CD4-positive, alpha-beta memory T cell (primary cell): ENCODE measurements at regions not wholly inside any gene's neighbourhood (a gene's known extent, or its start where the extent isn't known, plus 50 kb on each side); places are given as distances from the start of the nearest gene placed in this dataset.

Experiments
- CTCF ChIA-PET: fragments of 350-600 bp; sonication (Branson Sonifier 250); formaldehyde crosslinking; loops from one replicate; lab custom pipeline; 2021; ENCODE audit warnings: inconsistent platforms; ENCODE audit not compliant: partially characterized antibody; lab: Charles Lee
- POLR2A ChIA-PET: fragments of 350-600 bp; sonication (Branson Sonifier 250); formaldehyde crosslinking; loops from one replicate; lab custom pipeline; 2021; ENCODE audit not compliant: partially characterized antibody; lab: Charles Lee
- DNase-seq, 5 donors: peaks; one replicate each; pipeline versions ENCODE4 v3.0.0 to v3.0.0-alpha.2; 2020 to 2022; ENCODE audit warnings: mixed read lengths in 1 of 5
- H3K27ac ChIP-seq: one replicate; pipeline ENCODE4 v1.7.0; 2013; ENCODE audit warnings: low read depth, low read length
- H3K27me3 ChIP-seq: 2 replicates; pipeline ENCODE4 v1.7.0; 2013; ENCODE audit warnings: mild to moderate bottlenecking, low read length, moderate library complexity; ENCODE audit not compliant: insufficient read depth
- H3K36me3 ChIP-seq: 2 replicates; pipeline ENCODE4 v1.7.0; 2013; ENCODE audit warnings: mild to moderate bottlenecking, low read length, moderate library complexity; ENCODE audit not compliant: insufficient read depth
- H3K4me1 ChIP-seq: 2 replicates; pipeline ENCODE4 v1.7.0; 2013; ENCODE audit warnings: mild to moderate bottlenecking, low read length, moderate library complexity; ENCODE audit not compliant: insufficient read depth
- H3K4me3 ChIP-seq, 2 donors: one replicate each; pipeline ENCODE4 v1.7.0; 2013; ENCODE audit warnings: low read length in 2 of 2, mild to moderate bottlenecking in 1 of 2
- H3K9me3 ChIP-seq, 2 donors: one replicate each; pipeline ENCODE4 v1.7.0; 2013; ENCODE audit warnings: low read length in 2 of 2, control low read depth in 1 of 2; ENCODE audit not compliant: control insufficient read depth in 1 of 2
- H3K27ac Mint-ChIP-seq, 7 donors: one replicate each; pipeline ENCODE4 v1.8.0; 2020 to 2021; ENCODE audit warnings: mixed read lengths in 7 of 7, mild to moderate bottlenecking in 6 of 7, inconsistent platforms in 3 of 7, moderate library complexity in 3 of 7
- H3K27me3 Mint-ChIP-seq, 2 donors: one replicate each; pipeline ENCODE4 v1.8.0; 2020 to 2021; ENCODE audit warnings: mixed read lengths in 2 of 2
- H3K36me3 Mint-ChIP-seq, 2 donors: one replicate each; pipeline ENCODE4 v1.8.0; 2020 to 2021; ENCODE audit warnings: mixed read lengths in 2 of 2, inconsistent platforms in 1 of 2, mild to moderate bottlenecking in 1 of 2
- H3K4me1 Mint-ChIP-seq, 4 donors: one replicate each; pipeline ENCODE4 v1.8.0; 2020 to 2021; ENCODE audit warnings: mixed read lengths in 4 of 4, mild to moderate bottlenecking in 1 of 4
- H3K4me3 Mint-ChIP-seq, 8 donors: one replicate each; pipeline ENCODE4 v1.8.0; 2020 to 2021; ENCODE audit warnings: mixed read lengths in 8 of 8, mild to moderate bottlenecking in 7 of 8, moderate library complexity in 6 of 8, inconsistent platforms in 3 of 8
- H3K9me3 Mint-ChIP-seq, 8 donors: one replicate each; pipeline ENCODE4 v1.8.0; 2020 to 2021; ENCODE audit warnings: mixed read lengths in 8 of 8, mild to moderate bottlenecking in 5 of 8, inconsistent platforms in 3 of 8, moderate library complexity in 1 of 8
- intact Hi-C: fragments of 100-400 bp; cut with micrococcal nuclease; formaldehyde crosslinking; loops from one replicate; pipeline ENCODE4 v1.15.1; 2023

- DNase-seq = peak in 1 of 5 donors; percentile 36
- Histone ChIP-seq H3K27me3 (no peaks in the 10 kb centered on the region), H3K9me3 (no peaks in the 10 kb centered on the region), H3K4me1 (peaks cover 3% of the 10 kb centered on the region), H3K36me3 (no peaks in the 10 kb centered on the region), H3K4me3 (peak overlapping the region in 1 of 2 donors; percentile 45), H3K27ac (no peak overlapping the region)
- POLR2A ChIA-PET = interaction anchor here (2.3 to 4.0 kb wide), 3 partner anchors 22 to 61 kb away, joined by 8 to 82 read pairs (median 11); partner anchors contain the start of gene BCOR
- Mint-ChIP-seq H3K9me3 (no peaks in the 10 kb centered on the region), H3K27ac (peak overlapping the region in 2 of 7 donors; percentile 75 to 78), H3K4me1 (peaks cover 1 to 17% (median 12%) of the 10 kb centered on the region in 4 donors), H3K4me3 (peak overlapping the region; percentile 84 to 91 (median 86)), H3K27me3 (no peaks in the 10 kb centered on the region), H3K36me3 (no peaks in the 10 kb centered on the region)
- CTCF ChIA-PET = no interaction called here
- intact Hi-C loops = loop anchor here (2.0 to 5.0 kb wide), 4 partner anchors 14 to 423 kb away; no protein-coding TSS in a partner anchor
These were observed 57.3 kb upstream of the BCOR start for GRCh38 chrX:40154853-40155588.

GRCh38 chrX:40154250-40154852 is 56.6 kb upstream of the BCOR start:
- Mint-ChIP-seq H3K36me3 (no peaks in the 10 kb centered on the region), H3K9me3 (no peaks in the 10 kb centered on the region), H3K4me3 (peak overlapping the region; percentile 80 to 86 (median 82)), H3K27me3 (no peaks in the 10 kb centered on the region), H3K4me1 (peaks cover 1 to 17% (median 12%) of the 10 kb centered on the region in 4 donors), H3K27ac (peak overlapping the region in 4 of 7 donors; percentile 25 to 78 (median 40))
- intact Hi-C loops = loop anchor here (2.0 to 5.0 kb wide), 4 partner anchors 14 to 422 kb away; no protein-coding TSS in a partner anchor
- CTCF ChIA-PET = interaction anchor here (1.1 to 1.9 kb wide), 3 partner anchors 54 to 337 kb away, joined by 3 to 5 read pairs (median 4); no protein-coding TSS in a partner anchor
- POLR2A ChIA-PET = interaction anchor here (1.0 to 4.0 kb wide), 12 partner anchors 14 to 340 kb away, joined by 3 to 82 read pairs (median 11); partner anchors contain the start of gene BCOR
- peak in 1 of 5 donors; percentile 27 for DNase-seq
- peaks cover 3% of the 10 kb centered on the region for H3K4me1 ChIP-seq
- H3K4me3 ChIP-seq = peak overlapping the region in 1 of 2 donors; percentile 35
- no peaks in the 10 kb centered on the region for H3K9me3 ChIP-seq
- H3K27me3 ChIP-seq = no peaks in the 10 kb centered on the region
- no peak overlapping the region for H3K27ac ChIP-seq
- H3K36me3 ChIP-seq = no peaks in the 10 kb centered on the region

GRCh38 chrX:40153345-40154249 is 55.8 kb upstream of the BCOR start:
- Histone ChIP-seq H3K4me1 (peaks cover under 1% of the 10 kb centered on the region), H3K4me3 (peak overlapping the region; percentile 3 to 50), H3K9me3 (no peaks in the 10 kb centered on the region), H3K27ac (no peak overlapping the region), H3K27me3 (no peaks in the 10 kb centered on the region), H3K36me3 (no peaks in the 10 kb centered on the region)
- POLR2A ChIA-PET = interaction anchor here (0.7 to 4.0 kb wide), 21 partner anchors 13 to 388 kb away, joined by 3 to 82 read pairs (median 5); partner anchors contain the start of gene BCOR
- peaks cover 1 to 18% (median 11%) of the 10 kb centered on the region in 4 donors for H3K4me1 Mint-ChIP-seq
- no peaks in the 10 kb centered on the region for H3K27me3 Mint-ChIP-seq
- peak overlapping the region; percentile 12 to 79 (median 60) for H3K27ac Mint-ChIP-seq
- peak in 4 of 5 donors; percentile 44 to 83 (median 54) for DNase-seq
- peak overlapping the region; percentile 81 to 92 (median 84) for H3K4me3 Mint-ChIP-seq
- intact Hi-C loops = loop anchor here (2.0 to 5.0 kb wide), 6 partner anchors 15 to 421 kb away; no protein-coding TSS in a partner anchor
- CTCF ChIA-PET = interaction anchor here (0.7 to 1.9 kb wide), 9 partner anchors 14 to 421 kb away, joined by 3 to 5 read pairs (median 3); no protein-coding TSS in a partner anchor
- no peaks in the 10 kb centered on the region for H3K36me3 Mint-ChIP-seq
- H3K9me3 Mint-ChIP-seq = no peaks in the 10 kb centered on the region

DNA sequence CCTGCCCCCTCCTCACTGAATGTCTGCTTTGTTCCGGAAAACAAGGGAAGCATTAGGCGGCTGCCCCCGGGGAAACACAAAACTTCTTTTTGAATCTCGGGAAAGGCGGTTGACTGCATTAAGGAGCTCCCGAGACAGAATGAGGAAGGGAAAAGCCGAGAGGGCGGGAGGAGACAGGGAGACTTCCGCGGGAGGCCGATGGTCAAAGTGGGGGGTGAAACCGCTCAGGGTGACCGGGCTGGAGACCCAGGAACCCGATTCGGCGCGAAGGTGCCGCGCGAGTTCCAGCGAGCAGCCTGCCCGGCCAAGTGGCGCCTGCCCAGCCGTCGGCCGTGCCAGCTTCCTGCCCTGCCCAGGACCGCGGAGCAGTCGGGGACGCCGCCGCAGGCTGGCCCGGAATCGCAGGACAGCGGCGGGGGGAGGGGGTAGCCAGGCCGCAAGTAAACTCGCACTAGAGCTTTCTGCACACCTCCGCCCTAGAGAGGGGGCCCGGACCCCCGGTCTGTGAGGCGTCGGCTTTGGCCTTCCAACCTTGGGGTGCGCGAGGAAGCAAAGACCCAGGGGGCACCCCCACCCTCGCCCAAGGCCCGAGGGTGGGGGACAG is 55.1 kb upstream of the BCOR start:
- Mint-ChIP-seq H3K36me3 (no peaks in the 10 kb centered on the region), H3K4me3 (peak overlapping the region; percentile 81 to 92 (median 84)), H3K27me3 (no peaks in the 10 kb centered on the region), H3K9me3 (no peaks in the 10 kb centered on the region), H3K27ac (peak overlapping the region in 3 of 7 donors; percentile 19 to 74 (median 53)), H3K4me1 (peaks cover 1 to 22% (median 10%) of the 10 kb centered on the region in 4 donors)
- H3K27me3 ChIP-seq = no peaks in the 10 kb centered on the region
- no peaks in the 10 kb centered on the region for H3K4me1 ChIP-seq
- H3K4me3 ChIP-seq = peak overlapping the region in 1 of 2 donors; percentile 50
- no peaks in the 10 kb centered on the region for H3K9me3 ChIP-seq
- H3K36me3 ChIP-seq = no peaks in the 10 kb centered on the region
- no peak overlapping the region for H3K27ac ChIP-seq
- POLR2A ChIA-PET = interaction anchor here (0.9 to 4.0 kb wide), 21 partner anchors 14 to 339 kb away, joined by 3 to 82 read pairs (median 5); partner anchors contain the start of gene BCOR
- CTCF ChIA-PET = interaction anchor here (0.7 to 1.9 kb wide), 9 partner anchors 15 to 421 kb away, joined by 3 to 4 read pairs (median 3); no protein-coding TSS in a partner anchor
- intact Hi-C loops = loop anchor here (2.0 to 5.0 kb wide), 5 partner anchors 46 to 421 kb away; no protein-coding TSS in a partner anchor
- no peak for DNase-seq

DNA sequence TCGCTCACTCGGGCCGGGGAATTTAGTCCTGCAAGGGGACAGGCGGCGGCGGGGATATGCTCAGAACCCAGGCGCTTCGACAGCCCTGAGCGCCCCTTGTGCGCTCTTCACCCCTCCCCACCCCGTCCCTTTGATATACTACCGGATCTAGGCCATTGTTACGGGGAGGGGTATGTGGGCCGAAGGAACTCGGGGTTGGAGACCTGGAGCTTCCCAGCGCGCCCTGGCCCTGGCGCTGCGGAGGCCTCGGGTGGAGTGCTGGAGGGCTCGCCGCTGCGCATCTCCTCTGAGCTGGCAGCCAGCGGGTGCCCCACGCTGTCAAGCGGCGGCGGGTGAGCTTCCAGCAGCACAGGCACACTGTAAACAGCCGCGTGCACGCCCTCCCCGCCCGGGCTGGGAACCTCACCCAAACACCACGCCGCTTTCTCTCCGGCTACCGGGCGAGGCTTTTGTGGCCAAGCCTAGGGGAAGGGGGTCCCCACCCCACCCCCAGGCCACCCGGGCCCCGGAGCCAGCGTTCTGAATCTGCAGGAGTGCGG is 54.5 kb upstream of the BCOR start:
- Histone ChIP-seq H3K4me3 (peak overlapping the region in 1 of 2 donors; percentile 50), H3K4me1 (no peaks in the 10 kb centered on the region), H3K27ac (no peak overlapping the region), H3K36me3 (no peaks in the 10 kb centered on the region), H3K9me3 (no peaks in the 10 kb centered on the region), H3K27me3 (no peaks in the 10 kb centered on the region)
- H3K36me3 Mint-ChIP-seq = no peaks in the 10 kb centered on the region
- ChIA-PET POLR2A (interaction anchor here (0.6 to 4.0 kb wide), 14 partner anchors 14 to 337 kb away, joined by 3 to 82 read pairs (median 11); partner anchors contain the start of gene BCOR), CTCF (interaction anchor here (0.8 to 1.9 kb wide), 5 partner anchors 41 to 298 kb away, joined by 3 to 4 read pairs (median 3); no protein-coding TSS in a partner anchor)
- H3K27me3 Mint-ChIP-seq = no peaks in the 10 kb centered on the region
- no peaks in the 10 kb centered on the region for H3K9me3 Mint-ChIP-seq
- H3K27ac Mint-ChIP-seq = peak overlapping the region in 1 of 7 donors; percentile 21
- peak overlapping the region in 7 of 8 donors; percentile 63 to 80 (median 73) for H3K4me3 Mint-ChIP-seq
- H3K4me1 Mint-ChIP-seq = peaks cover 0 to 19% (median 6%) of the 10 kb centered on the region in 4 donors
- peak in 3 of 5 donors; percentile 24 to 44 (median 36) for DNase-seq
- intact Hi-C loops = loop anchor here (2.0 to 5.0 kb wide), 5 partner anchors 45 to 420 kb away; no protein-coding TSS in a partner anchor
